ENCODE measurements at regions not wholly inside any gene's neighbourhood (a gene's known extent, or its start where the extent isn't known, plus 50 kb on each side); places are given as distances from the start of the nearest gene placed in this dataset.

- TF ChIP-seq NRF1 (conservative IDR thresholded peaks at IDR 0.05 in 1 of 2, IDR thresholded peaks at IDR 0.05 in 1 of 2) (no peak), CREM (IDR thresholded peaks at IDR 0.05; ENCODE audit: low read depth) (no peak), E2F1 (CRISPR knock-in tag; IDR thresholded peaks at IDR 0.05) (no peak)
These were observed 120.7 kb upstream of the NT5E start for GRCh38 chr6:85329196-85329595.

Measured in K562 (cell line).